Stomach (tissue), 4 donors: ENCODE measurements at regions not wholly inside any gene's neighbourhood (a gene's known extent, or its start where the extent isn't known, plus 50 kb on each side); places are given as distances from the start of the nearest gene placed in this dataset.

Source experiments
- POLR2A ChIP-seq, 4 donors: fragments of 450-650 bp; IDR thresholded peaks; one replicate each; pipeline ENCODE4 v1.6.1; 2016; ENCODE audit warnings: antibody characterized with exemption in 4 of 4, control low read depth in 2 of 4, mild to moderate bottlenecking in 1 of 4, moderate library complexity in 1 of 4
- POLR2AphosphoS5 ChIP-seq, 3 donors: sonication (generic); formaldehyde crosslinking; IDR thresholded peaks; one replicate each; pipeline ENCODE4 v1.6.1; 2016; ENCODE audit warnings: antibody characterized with exemption in 3 of 3
- TF ChIP-seq, protein P1 (sequence below), 7 experiments: fragments of 450-650 bp in 4 of 7; fragments of 200-600 bp in 3 of 7; sonication (generic) in 3 of 7; IDR thresholded peaks; one replicate each; pipeline ENCODE4 v1.5.1; 2016 to 2019; ENCODE audit warnings: antibody characterized with exemption in 7 of 7, control low read depth in 2 of 7, mild to moderate bottlenecking in 1 of 7

DNA sequence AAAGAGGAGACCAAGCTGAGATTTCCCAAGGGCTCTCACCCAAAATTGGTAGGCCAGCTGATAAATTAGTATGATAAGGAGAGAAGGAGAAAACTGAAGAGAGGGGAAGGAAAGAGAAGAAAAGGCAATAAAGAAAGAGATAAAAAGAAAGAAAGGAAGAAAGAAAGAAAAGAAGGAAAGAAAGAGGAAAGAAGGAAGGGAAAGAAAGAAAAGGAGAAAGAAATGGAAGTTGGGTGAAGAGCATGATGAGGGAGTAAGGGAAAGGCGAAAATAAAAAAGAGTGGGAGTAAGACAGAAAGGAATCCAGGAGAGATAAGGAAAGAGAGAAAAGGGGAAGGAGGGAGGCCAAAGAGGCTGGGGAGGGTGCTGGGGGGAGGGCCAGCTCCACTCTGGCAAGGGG is 95.4 kb downstream of the MRM1 start:
- TF ChIP-seq, protein P1, sequence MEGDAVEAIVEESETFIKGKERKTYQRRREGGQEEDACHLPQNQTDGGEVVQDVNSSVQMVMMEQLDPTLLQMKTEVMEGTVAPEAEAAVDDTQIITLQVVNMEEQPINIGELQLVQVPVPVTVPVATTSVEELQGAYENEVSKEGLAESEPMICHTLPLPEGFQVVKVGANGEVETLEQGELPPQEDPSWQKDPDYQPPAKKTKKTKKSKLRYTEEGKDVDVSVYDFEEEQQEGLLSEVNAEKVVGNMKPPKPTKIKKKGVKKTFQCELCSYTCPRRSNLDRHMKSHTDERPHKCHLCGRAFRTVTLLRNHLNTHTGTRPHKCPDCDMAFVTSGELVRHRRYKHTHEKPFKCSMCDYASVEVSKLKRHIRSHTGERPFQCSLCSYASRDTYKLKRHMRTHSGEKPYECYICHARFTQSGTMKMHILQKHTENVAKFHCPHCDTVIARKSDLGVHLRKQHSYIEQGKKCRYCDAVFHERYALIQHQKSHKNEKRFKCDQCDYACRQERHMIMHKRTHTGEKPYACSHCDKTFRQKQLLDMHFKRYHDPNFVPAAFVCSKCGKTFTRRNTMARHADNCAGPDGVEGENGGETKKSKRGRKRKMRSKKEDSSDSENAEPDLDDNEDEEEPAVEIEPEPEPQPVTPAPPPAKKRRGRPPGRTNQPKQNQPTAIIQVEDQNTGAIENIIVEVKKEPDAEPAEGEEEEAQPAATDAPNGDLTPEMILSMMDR (IDR thresholded peaks at IDR 0.05), result no peak
- TF ChIP-seq POLR2A (IDR thresholded peaks at IDR 0.05) (no peak), POLR2AphosphoS5 (IDR thresholded peaks at IDR 0.05) (no peak)
